HG03442 (cell line): ENCODE measurements at regions not wholly inside any gene's neighbourhood (a gene's known extent, or its start where the extent isn't known, plus 50 kb on each side); places are given as distances from the start of the nearest gene placed in this dataset.

Experiments used
- ATAC-seq: cut with Tn5 transposase; IDR thresholded peaks from one replicate; pipeline ENCODE4 v1.9.1; 2021; ENCODE audit warnings: mild to moderate bottlenecking, moderate library complexity; ENCODE audit not compliant: unreplicated experiment

GRCh38 chr20:21808863-21809664, 103.6 kb downstream of the PAX1 start:
- no peak for ATAC-seq

- ATAC-seq, result no peak
Measured at GRCh38 chr20:21808139-21808538, 102.7 kb downstream of the PAX1 start.

DNA sequence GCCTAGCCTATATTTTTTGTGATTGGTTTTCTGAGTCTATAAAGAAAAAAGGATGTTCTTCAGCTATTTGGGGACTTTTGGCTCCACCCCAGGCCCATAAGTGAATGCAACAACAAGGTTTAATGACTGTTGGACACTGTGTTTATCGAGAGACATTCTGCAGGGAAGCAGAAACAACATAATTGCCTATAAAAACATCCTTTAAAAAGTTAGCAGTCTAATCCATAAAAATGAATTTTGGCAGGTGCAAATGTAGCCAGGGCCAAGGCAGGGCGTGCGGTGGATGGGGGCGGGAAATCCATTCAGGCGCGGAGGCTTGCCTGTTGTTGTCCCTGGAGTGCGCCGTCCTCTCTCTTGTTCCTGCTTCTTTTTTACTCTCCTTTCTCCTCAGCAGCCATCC, 99.3 kb downstream of the PAX1 start:
- no peak for ATAC-seq

DNA sequence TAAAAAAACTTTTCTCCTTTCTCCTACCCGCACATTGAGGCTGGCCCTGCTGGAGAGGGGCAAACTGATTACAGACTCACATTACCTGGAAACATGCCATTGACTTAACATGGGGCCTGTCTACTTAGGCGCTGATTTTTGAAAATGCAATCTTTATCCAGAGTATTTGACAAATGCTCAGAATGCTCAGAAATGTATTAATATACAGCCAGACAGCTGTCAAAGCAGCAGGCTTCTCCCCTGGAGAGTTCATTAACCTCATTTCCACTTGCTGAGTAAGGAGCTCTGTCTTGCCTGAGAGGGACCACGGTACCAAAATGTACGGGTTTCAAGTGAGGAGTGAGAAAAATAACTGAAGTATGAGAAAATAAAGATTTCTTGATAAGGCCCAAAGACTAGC, 95.7 kb downstream of the PAX1 start:
- no peak for ATAC-seq

DNA sequence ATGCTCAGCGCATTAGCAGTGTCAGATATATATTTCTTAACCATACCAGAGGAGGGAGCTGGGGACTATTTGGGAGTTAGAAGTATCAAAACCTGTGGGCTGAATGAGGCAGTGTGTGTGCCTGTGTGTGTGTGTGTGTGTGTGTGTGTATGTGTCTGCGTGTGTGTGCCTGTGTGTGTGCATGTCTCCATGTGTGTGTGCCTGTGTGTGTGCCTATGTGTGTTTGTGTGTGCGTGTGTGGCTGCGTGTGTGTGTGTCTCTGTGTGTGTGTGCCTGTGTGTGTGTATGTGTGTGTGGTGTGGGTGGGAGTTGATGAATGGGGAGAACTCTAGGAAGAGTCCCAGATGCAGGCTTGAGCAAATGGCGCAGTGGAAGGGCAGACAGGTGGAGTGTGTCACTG, 92.9 kb downstream of the PAX1 start:
- no peak for ATAC-seq

- ATAC-seq, result no peak
Measured at GRCh38 chr20:21796059-21796458, 90.6 kb downstream of the PAX1 start.

DNA sequence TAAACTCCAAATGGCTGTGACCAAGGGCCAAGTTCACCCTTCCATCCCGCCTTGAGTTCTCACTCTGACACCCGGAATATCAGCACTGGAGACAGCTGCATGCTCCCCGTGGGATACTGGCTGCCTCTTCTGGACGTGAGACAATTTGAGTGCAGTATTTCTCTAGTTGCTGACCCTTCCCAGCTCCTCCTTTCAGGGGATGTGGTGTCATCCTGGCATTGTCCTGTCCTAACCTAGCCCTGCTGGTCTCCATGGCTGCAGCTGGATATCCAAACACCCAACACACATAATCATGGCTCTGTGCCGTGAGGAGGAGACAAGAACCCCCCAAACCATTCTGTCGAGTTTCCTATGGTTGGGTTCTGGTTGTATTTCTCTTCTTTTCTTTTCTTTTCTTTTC, 82.6 kb downstream of the PAX1 start:
- ATAC-seq, result no peak

DNA sequence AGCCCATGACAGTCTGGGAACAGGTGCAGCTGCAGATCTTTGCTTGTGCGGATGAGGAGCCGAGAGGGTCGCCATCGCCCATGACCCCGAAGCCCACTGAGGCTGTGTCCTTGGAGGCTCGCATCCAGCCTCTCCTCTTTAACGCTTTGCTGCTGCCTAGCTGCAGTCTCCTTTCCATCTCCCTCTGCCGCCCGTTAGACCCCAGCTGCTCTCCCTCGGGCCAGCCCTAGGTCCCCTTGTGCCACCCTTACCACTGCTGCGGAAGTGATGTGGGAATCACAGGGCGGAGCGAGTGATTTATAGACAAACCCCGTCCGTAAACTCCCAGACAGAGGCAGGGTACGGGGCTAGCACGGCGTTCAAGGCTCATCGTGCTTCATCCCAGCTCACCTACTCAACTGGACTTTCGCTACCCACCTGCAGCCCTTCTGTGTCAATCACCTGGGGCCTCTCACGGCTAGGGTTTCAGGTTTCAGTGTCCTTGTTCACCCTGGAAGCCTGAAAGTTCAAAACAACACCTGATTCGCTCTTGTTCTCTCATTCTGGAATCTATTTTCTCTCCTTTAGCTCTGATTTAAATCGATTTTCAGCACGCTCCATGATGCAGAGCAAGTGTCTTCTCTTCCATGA, 76.1 kb downstream of the PAX1 start:
- no peak for ATAC-seq

DNA sequence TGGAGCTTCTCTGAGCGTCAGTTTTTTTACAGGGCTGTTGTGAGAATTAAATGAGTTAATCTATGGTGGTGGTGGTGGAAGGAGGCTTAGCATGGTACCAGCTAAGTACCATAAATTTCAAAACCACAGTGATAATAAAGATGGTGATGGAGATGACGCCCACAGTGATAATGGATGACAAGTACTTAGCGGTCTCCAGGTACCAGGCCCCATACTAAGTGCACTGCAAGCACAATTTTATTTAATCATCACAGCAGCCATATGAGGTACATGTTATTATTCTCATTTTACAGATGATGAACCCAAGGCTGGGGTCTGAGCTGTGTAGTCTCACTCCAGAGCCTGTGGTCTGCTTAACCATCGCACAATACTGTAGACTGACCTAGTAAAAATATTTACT, 75.1 kb downstream of the PAX1 start:
- ATAC-seq, result no peak
